Gastrocnemius medialis (tissue), 4 donors: ENCODE measurements at regions not wholly inside any gene's neighbourhood (a gene's known extent, or its start where the extent isn't known, plus 50 kb on each side); places are given as distances from the start of the nearest gene placed in this dataset.

Source experiments
- ATAC-seq, 2 donors: fragments of 150-250 bp; one replicate each; pipeline ENCODE4 v1.9.1; 2016
- DNase-seq, 2 donors: peaks; one replicate each; pipeline ENCODE4 v3.0.0-alpha.2; 2019
- H3K27ac ChIP-seq, 4 donors: fragments of 200-600 bp; sonication (generic); 1 replicate in 1 of 4; 2 replicates in 3 of 4; pipeline ENCODE4 v1.5.1; 2016 to 2018; ENCODE audit warnings: mild to moderate bottlenecking in 2 of 4, moderate library complexity in 1 of 4
- H3K27me3 ChIP-seq, 3 donors: fragments of 200-600 bp; sonication (generic) in 2 of 3; 1 replicate in 1 of 3; 2 replicates in 2 of 3; pipeline versions ENCODE4 v1.5.1 to v1.6.0; 2016 to 2019; ENCODE audit warnings: mild to moderate bottlenecking in 1 of 3, moderate library complexity in 1 of 3
- H3K36me3 ChIP-seq, 2 donors: fragments of 200-600 bp; sonication (generic) in 1 of 2; one replicate each; pipeline ENCODE4 v1.5.1; 2017 to 2018
- H3K4me1 ChIP-seq, 2 donors: fragments of 200-600 bp; sonication (generic) in 1 of 2; one replicate each; pipeline ENCODE4 v1.5.1; 2016 to 2017; ENCODE audit warnings: mild to moderate bottlenecking in 2 of 2
- H3K4me3 ChIP-seq, 4 donors: fragments of 200-600 bp; sonication (generic) in 3 of 4; 1 replicate in 1 of 4; 2 replicates in 3 of 4; pipeline ENCODE4 v1.5.1; 2016 to 2019; ENCODE audit warnings: mild to moderate bottlenecking in 2 of 4
- H3K9me3 ChIP-seq, 3 donors: fragments of 200-600 bp; sonication (generic) in 2 of 3; 1 replicate in 1 of 3; 2 replicates in 2 of 3; pipeline ENCODE4 v1.5.1; 2016 to 2019
- POLR2A ChIP-seq, 2 donors: fragments of 450-650 bp; IDR thresholded peaks; one replicate each; pipeline ENCODE4 v1.6.1; 2017; ENCODE audit warnings: antibody characterized with exemption in 2 of 2, mild to moderate bottlenecking in 2 of 2, moderate library complexity in 2 of 2
- in situ Hi-C, 4 donors: fragments of 200-750 bp; cut with MboI; loops; one replicate each; pipeline versions ENCODE4 v1.15.0 to v1.8.0; 2017; ENCODE audit warnings: low sequenced_read_pairs in 4 of 4
- intact Hi-C: fragments of 100-400 bp; cut with DNase I; formaldehyde crosslinking; loops from one replicate; pipeline ENCODE4 v1.15.1; 2023; ENCODE audit warnings: low total_unique reads
- TF ChIP-seq, protein P1 (sequence below), 5 experiments: fragments of 450-650 bp in 3 of 5; fragments of 200-600 bp in 2 of 5; sonication (generic) in 2 of 5; IDR thresholded peaks in 4 of 5; conservative IDR thresholded peaks in 1 of 5; 1 replicate in 4 of 5; 2 replicates in 1 of 5; pipeline ENCODE4 v1.5.1; 2016 to 2019; ENCODE audit warnings: antibody characterized with exemption in 5 of 5, mild to moderate bottlenecking in 3 of 5, moderate library complexity in 3 of 5

DNA sequence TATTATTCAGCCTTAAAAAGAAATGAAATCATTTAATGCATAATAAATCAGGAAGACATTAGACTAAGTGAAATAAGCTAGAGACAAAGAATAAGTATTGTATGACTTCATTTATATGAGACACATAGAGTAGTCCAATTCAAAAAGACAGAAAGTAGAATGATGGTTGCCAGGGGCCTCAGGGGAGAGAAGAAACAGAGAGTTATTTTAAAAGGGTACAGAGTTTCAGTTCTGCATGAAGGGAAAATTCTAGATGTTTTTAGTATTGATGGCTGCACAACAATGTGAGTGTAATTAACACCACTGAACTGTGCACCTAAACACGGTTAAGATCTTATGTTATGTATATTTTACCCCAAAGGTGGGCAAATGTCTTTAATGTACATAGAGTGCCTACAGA is 1407.9 kb upstream of the MAP3K7 start:
- H3K27me3 ChIP-seq = no peaks in the 10 kb centered on the region
- H3K4me1 ChIP-seq = no peaks in the 10 kb centered on the region
- H3K9me3 ChIP-seq = no peaks in the 10 kb centered on the region
- no peak for TF ChIP-seq POLR2A (IDR thresholded peaks at IDR 0.05)
- TF ChIP-seq, protein P1, sequence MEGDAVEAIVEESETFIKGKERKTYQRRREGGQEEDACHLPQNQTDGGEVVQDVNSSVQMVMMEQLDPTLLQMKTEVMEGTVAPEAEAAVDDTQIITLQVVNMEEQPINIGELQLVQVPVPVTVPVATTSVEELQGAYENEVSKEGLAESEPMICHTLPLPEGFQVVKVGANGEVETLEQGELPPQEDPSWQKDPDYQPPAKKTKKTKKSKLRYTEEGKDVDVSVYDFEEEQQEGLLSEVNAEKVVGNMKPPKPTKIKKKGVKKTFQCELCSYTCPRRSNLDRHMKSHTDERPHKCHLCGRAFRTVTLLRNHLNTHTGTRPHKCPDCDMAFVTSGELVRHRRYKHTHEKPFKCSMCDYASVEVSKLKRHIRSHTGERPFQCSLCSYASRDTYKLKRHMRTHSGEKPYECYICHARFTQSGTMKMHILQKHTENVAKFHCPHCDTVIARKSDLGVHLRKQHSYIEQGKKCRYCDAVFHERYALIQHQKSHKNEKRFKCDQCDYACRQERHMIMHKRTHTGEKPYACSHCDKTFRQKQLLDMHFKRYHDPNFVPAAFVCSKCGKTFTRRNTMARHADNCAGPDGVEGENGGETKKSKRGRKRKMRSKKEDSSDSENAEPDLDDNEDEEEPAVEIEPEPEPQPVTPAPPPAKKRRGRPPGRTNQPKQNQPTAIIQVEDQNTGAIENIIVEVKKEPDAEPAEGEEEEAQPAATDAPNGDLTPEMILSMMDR (IDR thresholded peaks at IDR 0.05 in 4 of 5, conservative IDR thresholded peaks at IDR 0.05 in 1 of 5) = no peak
- H3K4me3 ChIP-seq = no peak overlapping the region
- in situ Hi-C loops (no loop called here), intact Hi-C loops (no loop called here)
- H3K36me3 ChIP-seq = no peaks in the 10 kb centered on the region
- no peak overlapping the region for H3K27ac ChIP-seq
- ATAC-seq (no peak), DNase-seq (no peak)

DNA sequence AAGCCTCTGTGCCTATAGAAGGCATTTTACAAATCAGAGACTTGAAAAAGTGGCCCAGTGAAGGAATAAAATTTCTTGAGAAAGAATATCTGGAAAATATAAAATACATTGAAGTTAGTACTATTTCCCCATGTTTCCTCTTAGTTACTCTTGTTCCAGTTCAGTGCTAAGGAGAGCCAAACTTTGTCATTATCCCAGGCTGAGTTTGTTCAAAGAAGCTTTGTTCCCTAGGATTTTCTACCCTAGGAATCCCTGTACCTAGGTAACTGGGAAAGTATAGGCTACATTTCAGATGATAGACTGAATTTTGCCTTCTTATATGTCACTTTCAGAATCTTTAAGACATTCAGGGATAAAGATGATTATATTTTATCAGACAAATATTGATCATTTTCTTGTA is 1395.7 kb upstream of the MAP3K7 start:
- DNase-seq (no peak), ATAC-seq (no peak)
- no peak overlapping the region for H3K4me3 ChIP-seq
- no peaks in the 10 kb centered on the region for H3K27me3 ChIP-seq
- TF ChIP-seq POLR2A (IDR thresholded peaks at IDR 0.05) = no peak
- TF ChIP-seq, protein P1 (IDR thresholded peaks at IDR 0.05 in 4 of 5, conservative IDR thresholded peaks at IDR 0.05 in 1 of 5) = no peak
- no peaks in the 10 kb centered on the region for H3K36me3 ChIP-seq
- intact Hi-C loops = no loop called here
- in situ Hi-C loops = no loop called here
- H3K9me3 ChIP-seq = no peaks in the 10 kb centered on the region
- H3K27ac ChIP-seq = no peak overlapping the region
- H3K4me1 ChIP-seq = no peaks in the 10 kb centered on the region

DNA sequence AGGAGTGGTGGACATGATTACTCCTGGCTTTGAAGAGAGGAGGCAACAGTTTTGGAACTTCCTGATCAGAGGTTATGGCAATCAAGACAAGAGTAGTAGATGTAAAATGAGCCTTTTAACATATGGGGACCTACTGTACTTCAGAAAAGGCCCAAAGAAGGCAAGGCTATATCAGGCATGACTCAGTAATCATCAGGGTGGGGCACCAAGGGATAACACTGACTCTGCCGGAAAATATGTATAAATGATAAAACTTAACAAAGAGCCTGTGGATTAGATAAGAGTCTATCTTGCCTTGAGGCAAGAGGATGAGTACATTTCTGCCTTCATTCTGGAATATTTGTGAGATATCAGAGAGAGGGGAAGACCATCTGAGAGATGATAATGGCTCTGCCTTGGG is 1389.9 kb upstream of the MAP3K7 start:
- Histone ChIP-seq H3K36me3 (no peaks in the 10 kb centered on the region), H3K27me3 (no peaks in the 10 kb centered on the region), H3K9me3 (no peaks in the 10 kb centered on the region), H3K4me1 (no peaks in the 10 kb centered on the region), H3K27ac (no peak overlapping the region), H3K4me3 (no peak overlapping the region)
- DNase-seq (no peak), ATAC-seq (no peak)
- intact Hi-C loops (no loop called here), in situ Hi-C loops (no loop called here)
- no peak for TF ChIP-seq POLR2A (IDR thresholded peaks at IDR 0.05)
- TF ChIP-seq, protein P1 (IDR thresholded peaks at IDR 0.05 in 4 of 5, conservative IDR thresholded peaks at IDR 0.05 in 1 of 5) = no peak

DNA sequence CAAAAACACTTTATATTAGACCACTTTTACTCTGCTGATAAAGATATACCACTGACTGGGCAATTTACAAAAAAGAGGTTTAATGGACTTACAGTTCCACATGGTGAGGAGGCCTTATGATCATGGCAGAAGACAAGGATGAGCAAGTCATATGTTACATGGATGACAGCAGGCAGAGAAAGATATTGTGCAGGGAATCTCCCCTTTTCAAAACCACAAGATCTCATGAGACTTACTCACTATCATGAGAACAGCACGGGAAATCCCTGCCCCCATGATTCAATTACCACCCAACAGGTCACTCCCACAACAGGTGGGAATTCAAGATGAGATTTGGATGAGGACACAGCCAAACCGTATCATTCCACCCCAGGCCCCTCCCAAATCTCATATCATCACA is 1383.8 kb upstream of the MAP3K7 start:
- Histone ChIP-seq H3K4me3 (no peak overlapping the region), H3K4me1 (no peaks in the 10 kb centered on the region), H3K36me3 (no peaks in the 10 kb centered on the region), H3K27me3 (no peaks in the 10 kb centered on the region), H3K27ac (no peak overlapping the region), H3K9me3 (no peaks in the 10 kb centered on the region)
- no peak for TF ChIP-seq POLR2A (IDR thresholded peaks at IDR 0.05)
- TF ChIP-seq, protein P1 (IDR thresholded peaks at IDR 0.05 in 4 of 5, conservative IDR thresholded peaks at IDR 0.05 in 1 of 5) = no peak
- ATAC-seq (no peak), DNase-seq (no peak)
- in situ Hi-C loops (no loop called here), intact Hi-C loops (no loop called here)

DNA sequence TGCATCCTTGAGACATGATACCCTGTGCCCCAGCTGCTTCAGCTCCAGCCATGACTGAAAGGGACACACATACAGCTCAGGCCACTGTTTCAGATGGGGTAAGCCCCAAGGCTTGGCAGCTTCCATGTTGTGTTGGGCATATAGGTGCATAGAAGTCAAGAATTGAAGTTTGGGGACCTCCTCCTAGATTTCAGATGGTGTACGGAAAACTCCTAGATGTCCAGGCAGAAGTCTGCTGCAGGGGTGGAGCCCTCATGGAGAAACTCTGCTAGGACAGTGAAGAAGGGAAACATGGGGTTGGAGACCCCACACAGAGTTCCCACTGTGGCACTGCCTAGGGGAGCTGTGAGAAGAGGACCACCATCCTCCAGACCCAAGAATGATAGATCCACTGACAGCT is 1379.0 kb upstream of the MAP3K7 start:
- in situ Hi-C loops = no loop called here
- Histone ChIP-seq H3K4me3 (no peak overlapping the region), H3K27me3 (no peaks in the 10 kb centered on the region), H3K36me3 (no peaks in the 10 kb centered on the region), H3K27ac (no peak overlapping the region), H3K4me1 (no peaks in the 10 kb centered on the region), H3K9me3 (no peaks in the 10 kb centered on the region)
- TF ChIP-seq POLR2A (IDR thresholded peaks at IDR 0.05) = no peak
- TF ChIP-seq, protein P1 (IDR thresholded peaks at IDR 0.05 in 4 of 5, conservative IDR thresholded peaks at IDR 0.05 in 1 of 5) = no peak
- intact Hi-C loops = no loop called here
- ATAC-seq (no peak), DNase-seq (no peak)
